Tibial nerve (tissue), 4 donors: ENCODE measurements at regions not wholly inside any gene's neighbourhood (a gene's known extent, or its start where the extent isn't known, plus 50 kb on each side); places are given as distances from the start of the nearest gene placed in this dataset.

Experiments
- EP300 ChIP-seq, 2 donors: sonication (generic); formaldehyde crosslinking; IDR thresholded peaks; one replicate each; pipeline ENCODE4 v1.6.1; 2017; ENCODE audit warnings: antibody characterized with exemption in 2 of 2, mild to moderate bottlenecking in 1 of 2
- POLR2A ChIP-seq, 2 donors: fragments of 450-650 bp; IDR thresholded peaks; one replicate each; pipeline ENCODE4 v1.6.1; 2017; ENCODE audit warnings: antibody characterized with exemption in 2 of 2, mild to moderate bottlenecking in 2 of 2, moderate library complexity in 2 of 2
- TF ChIP-seq, protein P1 (sequence below), 5 experiments: fragments of 200-600 bp in 3 of 5; fragments of 450-650 bp in 2 of 5; sonication (generic) in 3 of 5; IDR thresholded peaks; one replicate each; pipeline ENCODE4 v1.5.1; 2016 to 2019; ENCODE audit warnings: antibody characterized with exemption in 5 of 5, mild to moderate bottlenecking in 3 of 5, moderate library complexity in 2 of 5

DNA sequence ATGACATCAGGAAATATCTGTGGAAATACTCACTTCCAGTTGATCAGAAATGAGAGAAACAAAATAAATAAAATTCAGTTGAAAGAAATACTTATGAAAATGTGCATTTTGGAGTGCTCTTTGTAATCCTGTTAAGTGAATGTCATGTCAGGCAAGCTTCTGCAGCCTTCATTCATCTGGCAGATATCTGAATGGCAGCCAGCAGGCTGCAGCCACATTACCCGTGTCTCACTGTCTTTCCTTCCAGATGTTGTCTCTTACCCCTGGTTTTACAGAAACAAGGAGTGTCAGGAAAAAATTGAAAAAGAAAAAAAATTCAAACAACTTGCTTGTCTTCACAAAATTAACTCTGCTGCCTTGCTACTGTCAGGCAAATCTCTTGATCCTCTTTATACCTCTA, 445.0 kb upstream of the RIOK2 start:
- TF ChIP-seq, protein P1, sequence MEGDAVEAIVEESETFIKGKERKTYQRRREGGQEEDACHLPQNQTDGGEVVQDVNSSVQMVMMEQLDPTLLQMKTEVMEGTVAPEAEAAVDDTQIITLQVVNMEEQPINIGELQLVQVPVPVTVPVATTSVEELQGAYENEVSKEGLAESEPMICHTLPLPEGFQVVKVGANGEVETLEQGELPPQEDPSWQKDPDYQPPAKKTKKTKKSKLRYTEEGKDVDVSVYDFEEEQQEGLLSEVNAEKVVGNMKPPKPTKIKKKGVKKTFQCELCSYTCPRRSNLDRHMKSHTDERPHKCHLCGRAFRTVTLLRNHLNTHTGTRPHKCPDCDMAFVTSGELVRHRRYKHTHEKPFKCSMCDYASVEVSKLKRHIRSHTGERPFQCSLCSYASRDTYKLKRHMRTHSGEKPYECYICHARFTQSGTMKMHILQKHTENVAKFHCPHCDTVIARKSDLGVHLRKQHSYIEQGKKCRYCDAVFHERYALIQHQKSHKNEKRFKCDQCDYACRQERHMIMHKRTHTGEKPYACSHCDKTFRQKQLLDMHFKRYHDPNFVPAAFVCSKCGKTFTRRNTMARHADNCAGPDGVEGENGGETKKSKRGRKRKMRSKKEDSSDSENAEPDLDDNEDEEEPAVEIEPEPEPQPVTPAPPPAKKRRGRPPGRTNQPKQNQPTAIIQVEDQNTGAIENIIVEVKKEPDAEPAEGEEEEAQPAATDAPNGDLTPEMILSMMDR (IDR thresholded peaks at IDR 0.05) = no peak
- TF ChIP-seq POLR2A (IDR thresholded peaks at IDR 0.05) (no peak), EP300 (IDR thresholded peaks at IDR 0.05) (no peak)
